Chondrocyte (in vitro differentiated cells): ENCODE measurements at regions not wholly inside any gene's neighbourhood (a gene's known extent, or its start where the extent isn't known, plus 50 kb on each side); places are given as distances from the start of the nearest gene placed in this dataset.

Experiments used
- DNase-seq: peaks from one replicate; pipeline ENCODE4 v3.0.0; 2021; ENCODE audit warnings: mixed read lengths, low spot score
- H3K27ac Mint-ChIP-seq: one replicate; pipeline ENCODE4 v1.8.0; 2021; ENCODE audit warnings: mild to moderate bottlenecking, moderate library complexity, mixed read lengths; ENCODE audit not compliant: unreplicated experiment
- H3K27me3 Mint-ChIP-seq: 2 replicates; pipeline ENCODE4 v1.8.0; 2021; ENCODE audit warnings: low read depth, mixed read lengths
- H3K36me3 Mint-ChIP-seq: 2 replicates; pipeline ENCODE4 v1.8.0; 2021; ENCODE audit warnings: low read depth, mixed read lengths
- H3K4me1 Mint-ChIP-seq: 2 replicates; pipeline ENCODE4 v1.8.0; 2021; ENCODE audit warnings: low read depth, mild to moderate bottlenecking, mixed read lengths
- H3K4me3 Mint-ChIP-seq: one replicate; pipeline ENCODE4 v1.8.0; 2021; ENCODE audit warnings: mild to moderate bottlenecking, moderate library complexity, mixed read lengths; ENCODE audit not compliant: unreplicated experiment
- H3K9me3 Mint-ChIP-seq: 2 replicates; pipeline ENCODE4 v1.8.0; 2021; ENCODE audit warnings: low read depth, mixed read lengths
- TF ChIP-seq, protein P1 (sequence below): fragments of 200-600 bp; sonication (generic); IDR thresholded peaks from 2 replicates; pipeline ENCODE4 v1.5.0; 2021; ENCODE audit warnings: antibody characterized with exemption, mild to moderate bottlenecking, moderate library complexity

DNA sequence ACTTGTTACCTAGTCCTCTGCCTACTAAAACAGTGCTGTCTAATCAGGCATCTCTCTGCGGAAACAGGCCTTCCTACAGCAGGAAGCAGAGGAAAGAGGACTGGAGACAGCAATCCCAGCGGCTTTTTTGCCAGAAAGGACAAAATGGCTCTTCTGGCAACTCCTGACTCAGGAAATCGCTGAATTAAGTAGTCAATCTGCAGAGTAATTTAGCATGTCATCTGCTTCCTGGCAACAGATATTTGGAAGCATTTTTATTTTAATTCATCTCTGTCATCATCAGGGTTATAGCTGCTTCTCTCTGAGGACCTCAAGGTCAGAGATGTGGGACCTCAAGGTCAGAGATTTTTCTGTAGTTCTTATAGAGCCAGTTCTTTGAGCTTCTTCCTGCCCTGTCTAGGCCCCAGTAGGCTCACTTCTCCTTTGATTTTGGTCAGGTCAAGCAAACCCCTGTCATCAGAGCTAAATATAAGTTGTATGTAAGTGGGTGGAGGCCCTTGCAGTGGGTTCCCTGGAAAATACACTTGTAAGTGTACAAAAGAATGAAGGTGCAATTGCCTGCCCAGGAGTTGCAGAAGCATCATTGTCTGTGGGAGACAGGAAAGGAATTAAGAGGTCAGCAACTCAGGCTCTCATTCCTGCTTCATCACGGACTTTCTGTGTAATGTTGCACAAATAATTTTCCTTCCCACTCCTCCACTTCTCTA is 229.4 kb downstream of the ALDH8A1 start:
- no peaks in the 10 kb centered on the region for H3K27me3 Mint-ChIP-seq
- TF ChIP-seq, protein P1, sequence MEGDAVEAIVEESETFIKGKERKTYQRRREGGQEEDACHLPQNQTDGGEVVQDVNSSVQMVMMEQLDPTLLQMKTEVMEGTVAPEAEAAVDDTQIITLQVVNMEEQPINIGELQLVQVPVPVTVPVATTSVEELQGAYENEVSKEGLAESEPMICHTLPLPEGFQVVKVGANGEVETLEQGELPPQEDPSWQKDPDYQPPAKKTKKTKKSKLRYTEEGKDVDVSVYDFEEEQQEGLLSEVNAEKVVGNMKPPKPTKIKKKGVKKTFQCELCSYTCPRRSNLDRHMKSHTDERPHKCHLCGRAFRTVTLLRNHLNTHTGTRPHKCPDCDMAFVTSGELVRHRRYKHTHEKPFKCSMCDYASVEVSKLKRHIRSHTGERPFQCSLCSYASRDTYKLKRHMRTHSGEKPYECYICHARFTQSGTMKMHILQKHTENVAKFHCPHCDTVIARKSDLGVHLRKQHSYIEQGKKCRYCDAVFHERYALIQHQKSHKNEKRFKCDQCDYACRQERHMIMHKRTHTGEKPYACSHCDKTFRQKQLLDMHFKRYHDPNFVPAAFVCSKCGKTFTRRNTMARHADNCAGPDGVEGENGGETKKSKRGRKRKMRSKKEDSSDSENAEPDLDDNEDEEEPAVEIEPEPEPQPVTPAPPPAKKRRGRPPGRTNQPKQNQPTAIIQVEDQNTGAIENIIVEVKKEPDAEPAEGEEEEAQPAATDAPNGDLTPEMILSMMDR: no peak
- peaks cover 52% of the 10 kb centered on the region for H3K4me1 Mint-ChIP-seq
- H3K9me3 Mint-ChIP-seq: no peaks in the 10 kb centered on the region
- H3K36me3 Mint-ChIP-seq: no peaks in the 10 kb centered on the region
- no peak overlapping the region for H3K27ac Mint-ChIP-seq
- no peak for DNase-seq
- H3K4me3 Mint-ChIP-seq: no peak overlapping the region

DNA sequence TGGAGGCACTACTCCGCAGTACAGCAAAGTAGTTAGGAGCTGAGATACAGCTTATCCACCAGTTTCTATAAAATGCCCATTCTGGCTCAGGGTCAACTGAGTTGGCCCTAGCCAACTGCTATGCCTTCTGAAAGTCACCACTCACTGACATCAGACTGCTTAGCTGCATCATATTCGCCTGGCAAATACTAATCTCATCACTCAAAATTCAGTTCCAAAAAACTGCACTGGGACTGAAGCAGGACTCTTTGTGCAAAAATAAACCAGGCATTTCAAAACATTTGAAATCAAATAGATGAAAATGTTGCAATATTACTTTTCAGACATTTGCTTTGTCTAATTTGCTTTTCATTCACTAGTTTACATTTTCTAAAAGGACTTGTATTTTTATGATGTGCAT is 230.0 kb downstream of the ALDH8A1 start:
- no peak overlapping the region for H3K27ac Mint-ChIP-seq
- DNase-seq: no peak
- TF ChIP-seq, protein P1: no peak
- H3K36me3 Mint-ChIP-seq: no peaks in the 10 kb centered on the region
- H3K27me3 Mint-ChIP-seq: no peaks in the 10 kb centered on the region
- H3K4me3 Mint-ChIP-seq: no peak overlapping the region
- H3K4me1 Mint-ChIP-seq: peaks cover 46% of the 10 kb centered on the region
- no peaks in the 10 kb centered on the region for H3K9me3 Mint-ChIP-seq

DNA sequence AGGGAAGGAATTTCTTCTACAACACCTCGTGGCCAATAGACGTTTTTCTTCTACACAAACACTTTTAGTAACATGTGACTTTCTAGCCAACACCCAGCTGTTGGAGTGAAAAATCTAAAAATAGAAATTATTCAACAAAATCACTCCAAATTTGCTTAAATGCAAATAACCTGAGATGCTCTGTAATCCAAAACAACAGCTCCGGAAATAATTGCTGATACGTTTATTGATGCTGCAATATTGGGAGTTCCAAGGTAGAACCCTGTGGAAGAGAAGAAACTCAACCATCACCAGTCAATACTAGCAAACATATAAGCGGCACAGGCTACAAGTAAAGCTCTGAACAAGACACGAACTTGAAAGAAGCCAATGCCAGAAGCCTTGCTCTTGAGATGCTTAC is 230.6 kb downstream of the ALDH8A1 start:
- no peaks in the 10 kb centered on the region for H3K36me3 Mint-ChIP-seq
- TF ChIP-seq, protein P1: no peak
- DNase-seq: no peak
- no peak overlapping the region for H3K27ac Mint-ChIP-seq
- no peaks in the 10 kb centered on the region for H3K9me3 Mint-ChIP-seq
- H3K4me1 Mint-ChIP-seq: peaks cover 46% of the 10 kb centered on the region
- no peaks in the 10 kb centered on the region for H3K27me3 Mint-ChIP-seq
- no peak overlapping the region for H3K4me3 Mint-ChIP-seq

DNA sequence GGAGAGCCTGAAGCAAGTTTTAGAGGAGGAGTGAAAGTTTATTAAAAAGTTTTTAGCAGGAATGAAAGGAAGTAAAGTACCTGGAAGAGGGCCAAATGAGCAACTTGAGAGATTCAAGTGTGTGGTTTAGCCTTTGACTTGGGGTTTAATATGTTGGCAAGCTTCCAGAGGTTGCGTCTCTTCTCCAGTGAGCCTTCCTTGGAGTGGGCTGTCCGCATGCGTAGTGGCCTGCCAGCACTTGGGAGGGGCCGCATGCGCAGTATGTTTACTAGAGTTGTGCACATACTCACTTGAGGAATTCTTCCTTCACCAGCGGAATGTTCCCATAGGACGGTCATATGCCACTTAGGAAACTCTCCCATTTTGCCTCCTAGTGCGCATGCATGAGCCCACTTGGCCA is 235.2 kb downstream of the ALDH8A1 start:
- Mint-ChIP-seq H3K4me1 (peaks cover 7% of the 10 kb centered on the region), H3K27ac (no peak overlapping the region), H3K4me3 (no peak overlapping the region), H3K27me3 (no peaks in the 10 kb centered on the region), H3K36me3 (no peaks in the 10 kb centered on the region), H3K9me3 (no peaks in the 10 kb centered on the region)
- TF ChIP-seq, protein P1: no peak
- DNase-seq: no peak

DNA sequence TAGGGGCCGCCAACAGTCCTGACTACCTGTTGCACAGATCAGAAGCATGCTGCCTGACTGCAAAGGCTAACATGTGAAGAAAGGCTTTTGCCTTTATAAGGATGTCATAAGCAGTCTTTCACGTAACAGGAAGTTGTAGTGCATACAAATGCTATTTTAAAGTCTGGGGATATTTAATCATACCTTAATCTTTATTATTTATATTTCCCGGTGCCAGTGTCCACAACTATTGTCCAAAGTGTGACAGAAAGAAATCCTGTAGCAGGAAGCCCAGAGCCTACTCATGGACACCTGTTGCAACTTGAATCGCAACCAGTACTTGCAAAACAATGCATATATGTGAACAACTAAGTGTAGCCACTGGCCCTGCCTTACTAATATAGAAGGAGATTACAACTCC is 235.8 kb downstream of the ALDH8A1 start:
- no peaks in the 10 kb centered on the region for H3K27me3 Mint-ChIP-seq
- H3K9me3 Mint-ChIP-seq: no peaks in the 10 kb centered on the region
- H3K36me3 Mint-ChIP-seq: no peaks in the 10 kb centered on the region
- peaks cover 7% of the 10 kb centered on the region for H3K4me1 Mint-ChIP-seq
- no peak overlapping the region for H3K4me3 Mint-ChIP-seq
- DNase-seq: no peak
- TF ChIP-seq, protein P1: no peak
- no peak overlapping the region for H3K27ac Mint-ChIP-seq
